DMS53 (cell line): ENCODE measurements at regions not wholly inside any gene's neighbourhood (a gene's known extent, or its start where the extent isn't known, plus 50 kb on each side); places are given as distances from the start of the nearest gene placed in this dataset.

Experiments used
- DNase-seq: peaks from one replicate; lab custom pipeline; 2025; lab: John Stamatoyannopoulos, UW

DNA sequence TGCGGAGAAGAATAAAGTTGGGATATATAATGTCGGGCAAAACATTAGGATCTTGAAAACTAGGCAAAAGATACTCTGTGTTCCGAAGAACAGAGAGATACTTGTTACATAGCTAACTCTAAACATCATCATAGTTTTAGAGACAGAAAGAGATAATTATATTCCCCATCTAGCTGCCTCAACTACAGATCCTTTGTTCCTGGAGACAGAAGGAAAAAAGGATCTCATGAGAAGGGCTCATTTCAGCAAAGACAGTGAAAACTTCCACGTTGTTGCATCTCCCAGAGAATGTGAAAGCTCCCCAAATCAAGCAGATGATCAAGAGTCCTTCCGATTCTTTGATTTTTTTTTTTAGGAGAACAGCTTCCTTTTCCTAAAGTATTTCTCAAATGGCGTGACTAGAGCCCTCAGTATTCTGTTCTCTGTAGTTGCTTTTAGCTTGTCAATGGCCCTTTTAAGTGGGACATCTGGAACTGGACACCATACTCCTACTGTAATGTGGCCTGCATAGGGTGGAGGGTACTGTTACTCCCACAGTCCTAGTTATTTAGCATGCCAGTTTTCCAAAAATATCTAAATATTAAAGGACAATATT is 1048.2 kb downstream of the TTLL7 start:
- no peak for DNase-seq

DNA sequence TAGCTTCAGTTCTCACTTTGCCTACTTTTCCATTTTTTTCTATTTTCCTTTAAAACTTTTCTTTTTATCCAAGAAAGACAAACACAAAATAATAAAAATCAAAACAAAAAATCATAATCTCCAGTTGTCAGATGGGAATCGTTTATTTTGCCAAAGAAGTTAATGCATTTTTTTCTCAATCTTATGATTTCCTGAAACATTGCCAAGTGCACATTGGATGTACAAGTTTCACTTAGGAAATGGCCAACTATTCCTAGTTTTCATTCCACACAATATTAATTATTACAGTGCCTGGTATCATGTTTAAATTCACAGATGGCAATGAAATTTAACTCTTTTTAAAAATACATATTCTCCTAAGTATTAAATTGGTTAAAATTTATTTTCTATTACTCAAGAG is 1050.5 kb downstream of the TTLL7 start:
- DNase-seq = no peak

DNA sequence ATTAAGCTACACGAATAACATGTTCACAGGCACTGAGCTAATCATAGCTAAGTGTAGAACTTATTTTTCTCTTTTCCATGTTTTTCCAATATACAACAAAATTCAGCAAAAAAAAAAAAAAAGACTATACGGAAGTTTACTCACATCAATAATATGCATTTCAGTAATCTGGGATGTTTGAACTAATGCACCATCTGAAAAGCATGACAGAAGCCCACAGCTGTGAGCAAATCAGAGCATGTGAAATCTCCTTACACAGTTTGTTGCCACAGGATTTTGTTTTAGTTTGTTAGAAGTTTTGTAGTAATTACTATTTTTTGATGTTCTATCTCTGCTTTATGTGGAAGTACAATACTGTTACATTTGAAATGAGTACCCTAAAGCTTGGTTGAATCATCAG is 1051.7 kb downstream of the TTLL7 start:
- DNase-seq = no peak

DNA sequence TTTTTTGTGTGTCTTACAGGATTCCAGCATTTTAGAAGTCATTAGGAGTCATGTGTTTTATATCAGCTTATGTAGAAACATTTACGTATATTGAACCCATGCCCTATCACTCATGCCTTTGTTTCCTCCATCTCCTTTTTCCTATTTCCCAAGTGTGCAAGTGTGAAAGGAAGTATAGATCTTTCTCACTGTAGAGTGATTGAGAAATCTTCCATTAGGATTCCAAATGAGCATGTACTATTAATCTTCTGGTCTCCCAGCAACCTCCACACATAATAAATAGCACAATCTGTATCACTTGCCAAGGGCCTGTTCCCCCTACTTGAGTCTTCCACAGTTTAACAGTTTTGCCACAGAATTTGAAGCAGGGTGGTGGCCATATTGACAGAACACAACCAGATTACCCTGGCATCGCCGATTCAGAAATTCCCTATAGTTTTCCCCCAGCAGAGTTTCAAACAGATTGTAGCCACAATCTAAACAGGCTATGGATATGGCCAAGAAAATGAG is 1052.8 kb downstream of the TTLL7 start:
- no peak for DNase-seq

DNA sequence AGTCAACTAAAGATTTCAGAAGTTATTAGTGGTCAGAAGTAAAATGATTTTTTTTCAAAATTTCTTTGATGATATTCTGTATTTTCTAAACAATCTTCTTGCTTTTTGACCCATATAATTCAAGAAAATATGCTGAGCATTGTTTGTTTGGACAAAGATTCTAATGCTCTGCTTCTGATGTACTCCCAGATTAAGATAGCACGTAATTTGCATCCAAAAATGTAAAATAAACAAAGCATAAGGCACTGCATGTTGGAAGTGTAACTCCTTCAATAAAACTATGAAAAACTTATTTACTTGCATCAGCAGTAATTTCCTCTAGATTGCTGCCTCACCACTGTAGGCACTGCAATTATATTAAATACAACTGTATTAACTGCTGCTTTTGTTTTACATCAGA is 1054.1 kb downstream of the TTLL7 start:
- DNase-seq = no peak

DNA sequence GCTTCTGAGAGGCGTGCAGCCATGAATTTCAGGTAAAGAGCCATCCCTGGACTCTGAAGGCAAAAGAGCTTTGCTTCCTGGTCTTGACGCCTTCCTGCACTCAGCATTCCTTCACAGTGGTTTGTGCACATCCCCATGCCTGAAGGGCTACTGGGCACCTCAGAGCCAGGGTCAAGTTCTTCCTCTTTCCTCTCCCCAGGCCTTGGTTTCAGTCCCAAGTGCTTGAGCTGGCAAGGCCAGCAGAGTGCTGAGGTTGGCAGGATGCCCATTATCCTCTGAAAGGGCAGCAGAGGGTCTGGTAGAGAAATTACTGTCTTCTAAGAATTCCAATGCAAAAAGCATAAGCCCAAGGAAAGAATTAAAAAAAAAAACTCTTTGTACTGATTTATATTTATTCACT is 1064.9 kb downstream of the TTLL7 start:
- peak; percentile 56 for DNase-seq

DNA sequence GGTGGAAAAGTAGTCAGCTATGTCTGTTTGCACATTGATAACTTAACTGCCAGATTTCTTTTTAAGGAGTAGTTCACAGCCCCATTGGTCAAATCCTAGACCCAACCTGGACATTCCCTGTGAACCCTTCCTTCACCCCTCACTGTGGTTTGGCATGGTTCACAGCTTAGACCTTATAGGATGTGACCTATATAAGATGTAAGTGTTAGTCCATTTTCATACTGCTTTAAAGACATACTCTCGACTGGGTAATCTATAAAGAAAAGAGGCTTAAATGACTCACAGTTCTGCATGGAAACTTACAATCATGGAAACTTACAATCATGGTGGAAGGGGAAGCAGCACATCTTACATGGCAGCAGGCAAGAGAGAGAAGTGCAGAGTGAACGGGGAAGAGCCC is 1066.2 kb downstream of the TTLL7 start:
- no peak for DNase-seq

DNA sequence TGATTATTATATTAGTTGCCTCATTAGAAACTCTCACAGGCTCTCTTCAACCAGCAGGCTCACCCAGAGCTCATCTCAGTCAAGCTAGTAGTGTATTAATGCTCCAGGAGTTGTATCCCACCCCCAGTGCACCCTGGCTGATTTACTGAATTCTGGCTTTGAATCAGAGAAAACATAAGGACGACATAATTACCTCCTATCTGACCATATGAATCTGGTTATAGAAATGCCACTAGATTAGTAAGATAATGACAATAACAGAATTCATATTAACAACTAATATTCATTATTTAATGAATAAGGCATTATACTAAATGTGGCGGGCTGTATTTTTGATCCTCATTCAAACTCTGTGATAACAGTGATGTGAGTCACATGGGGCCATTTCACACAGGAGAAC is 1066.7 kb downstream of the TTLL7 start:
- DNase-seq = no peak

DNA sequence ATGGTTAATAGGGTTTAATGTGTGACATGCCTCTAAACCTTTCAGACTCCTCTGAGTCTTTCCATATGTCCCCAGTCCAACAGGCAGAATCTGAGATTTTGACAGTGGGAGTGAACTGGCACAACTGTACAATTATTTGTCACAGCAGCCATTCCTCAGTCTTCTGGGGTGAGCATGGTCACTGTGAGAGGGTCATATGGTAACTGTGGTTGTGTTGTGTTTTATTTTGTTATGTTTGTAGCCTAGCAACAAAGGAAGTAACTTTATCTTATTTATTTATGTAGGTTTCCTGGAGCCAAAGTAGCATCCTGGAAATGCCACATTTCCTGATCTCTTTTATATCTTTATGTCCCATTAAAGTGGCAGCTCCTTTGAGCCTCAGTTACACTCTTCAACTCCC is 1067.9 kb downstream of the TTLL7 start:
- DNase-seq = peak; percentile 66

DNA sequence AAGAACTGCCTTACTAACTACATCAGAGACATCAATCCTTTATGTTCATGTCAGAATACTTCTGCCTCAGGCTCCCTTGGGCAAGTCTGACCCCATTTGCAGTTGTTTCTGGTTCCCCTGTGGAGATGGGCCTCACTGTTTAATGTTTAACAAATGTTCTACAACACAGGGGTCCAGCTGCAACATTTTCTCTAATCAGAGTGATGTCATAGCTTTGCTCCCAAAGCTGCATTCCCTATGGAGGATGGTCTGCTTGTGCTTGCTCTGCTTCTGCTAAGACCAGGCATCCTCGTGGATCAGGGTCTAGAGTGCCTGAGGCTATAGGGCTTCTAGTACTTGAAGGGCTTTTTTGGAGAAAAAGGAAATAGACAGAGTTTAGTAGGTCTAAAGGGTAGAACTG is 1071.2 kb downstream of the TTLL7 start:
- peak; percentile 47 for DNase-seq

DNA sequence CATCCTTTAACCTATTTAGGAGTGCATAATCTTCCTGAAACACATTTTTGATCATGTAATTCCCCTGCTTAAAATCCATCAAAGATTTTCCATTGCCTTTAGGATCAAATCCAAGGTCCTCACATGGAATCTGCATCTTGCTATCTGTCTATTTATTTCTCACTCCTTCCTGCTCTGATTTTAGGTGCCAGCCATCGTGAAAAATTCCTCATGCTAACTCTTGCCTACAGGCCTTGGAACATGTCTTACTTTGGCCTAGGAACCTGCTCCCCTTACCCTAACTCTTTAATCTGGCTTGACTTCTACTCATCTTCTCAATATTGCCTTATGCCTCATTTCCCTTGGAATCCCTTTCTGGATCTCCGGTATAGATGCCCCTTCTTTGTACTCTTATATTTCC is 1074.3 kb downstream of the TTLL7 start:
- DNase-seq = no peak

DNA sequence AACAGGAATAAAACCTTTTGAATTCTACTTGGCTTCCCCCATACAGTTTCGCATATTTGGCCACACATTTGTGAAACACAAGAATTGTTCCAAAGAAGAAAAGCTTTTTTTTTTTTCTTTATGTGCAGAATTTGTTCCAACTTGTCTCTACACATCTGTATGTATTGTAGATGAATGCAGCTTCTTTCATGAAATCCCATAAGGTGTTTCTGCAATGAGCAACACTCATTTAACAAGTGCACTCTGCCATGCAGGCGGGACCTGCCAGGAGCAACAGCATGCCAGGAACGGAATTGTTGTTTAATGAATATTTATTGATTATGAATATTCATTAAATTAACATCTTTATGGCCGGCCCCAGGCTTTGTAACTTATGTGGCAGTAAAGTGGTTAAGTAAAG is 1075.0 kb downstream of the TTLL7 start:
- DNase-seq = no peak

DNA sequence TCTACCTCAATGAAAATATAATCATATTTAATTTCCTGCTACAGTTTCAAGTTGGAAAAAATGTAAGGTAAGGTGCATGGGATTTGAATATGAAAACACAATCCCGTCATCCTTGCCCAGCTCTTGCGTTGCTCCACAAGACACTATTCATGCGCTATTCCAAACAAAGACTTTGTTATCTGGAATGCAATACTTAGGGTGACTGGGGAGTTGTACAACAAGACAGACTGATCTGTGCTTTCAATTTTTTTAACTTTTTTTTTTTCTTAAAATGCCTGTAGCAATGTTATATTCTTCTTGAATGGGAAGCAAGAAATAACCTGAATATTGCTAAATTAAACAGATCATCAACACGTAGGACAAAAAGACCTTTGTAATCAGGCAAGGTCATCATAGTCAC is 1077.2 kb downstream of the TTLL7 start:
- DNase-seq = no peak

DNA sequence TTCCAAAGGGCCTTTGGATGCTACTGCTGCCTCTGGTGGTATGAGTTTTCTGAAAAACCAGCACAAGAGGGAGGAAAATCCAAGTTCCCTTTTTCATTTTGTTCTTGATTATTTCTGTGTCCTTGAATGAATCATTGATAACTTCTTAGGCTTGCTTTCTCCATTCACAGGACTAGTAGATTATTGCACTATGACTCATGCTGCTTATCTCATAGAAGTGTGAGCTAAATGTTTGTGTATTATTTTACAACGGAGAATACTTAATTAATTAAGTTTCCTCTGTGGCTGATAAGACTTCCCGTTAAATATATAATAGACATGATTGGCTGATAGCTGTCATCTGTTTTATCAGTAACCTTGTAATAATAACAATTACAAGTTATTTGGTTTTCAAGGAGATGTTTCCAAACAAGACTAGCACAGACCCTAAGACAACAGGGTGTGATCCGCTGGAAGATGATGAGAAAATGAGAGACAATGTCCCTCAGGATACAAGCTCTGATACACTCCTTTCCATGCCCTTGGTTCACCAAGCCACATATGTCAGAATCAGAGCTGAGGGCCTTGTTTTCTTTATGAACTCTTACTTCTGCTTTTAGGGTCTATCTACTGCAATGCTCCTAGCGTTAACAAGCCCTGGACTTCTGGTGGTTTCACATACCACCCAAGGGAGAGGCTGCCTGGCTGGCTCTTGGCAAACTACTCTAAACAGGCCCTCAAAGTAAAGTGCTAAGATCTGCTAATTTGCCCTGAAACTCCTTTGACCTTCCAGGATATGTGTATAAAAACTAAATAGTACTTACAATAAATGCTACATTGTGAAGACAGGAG is 1078.3 kb downstream of the TTLL7 start:
- DNase-seq = peak; percentile 12

DNA sequence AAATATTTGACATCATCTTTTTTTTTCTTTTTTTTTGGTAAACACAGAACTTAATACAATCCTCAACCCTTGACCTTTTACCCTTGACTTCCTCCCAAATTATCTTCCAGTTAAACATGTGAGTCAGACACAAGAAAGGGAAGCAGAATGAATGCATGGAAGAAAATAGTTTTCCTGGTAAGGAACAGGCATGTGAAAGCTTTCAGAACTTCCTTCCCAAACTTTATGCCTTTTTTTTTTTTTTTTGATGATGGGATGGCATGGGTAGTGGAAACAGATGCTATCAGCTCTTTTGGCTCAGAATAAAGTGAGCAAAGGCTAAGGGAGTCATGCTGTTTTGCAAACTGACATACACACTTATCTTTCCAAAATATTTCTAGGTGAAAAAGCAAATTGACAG is 1079.1 kb downstream of the TTLL7 start:
- DNase-seq = no peak

DNA sequence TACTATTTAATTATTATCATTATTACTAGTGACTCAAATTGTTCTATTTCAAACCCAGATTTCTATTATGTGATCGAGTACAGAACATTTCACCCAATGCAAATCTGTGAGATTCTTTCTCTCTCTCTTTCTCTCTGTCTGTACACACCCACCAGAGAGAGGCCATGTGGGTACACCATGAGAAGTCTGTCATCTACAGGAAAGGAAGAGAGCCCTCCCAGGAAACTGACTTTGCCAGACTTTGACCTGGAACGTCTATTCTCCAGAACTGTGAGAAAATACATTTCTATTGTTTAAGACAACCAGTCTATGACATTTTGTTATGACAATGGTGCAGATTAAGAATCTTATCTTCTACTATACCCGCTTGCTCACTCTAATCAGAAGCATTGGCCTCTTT is 1091.6 kb downstream of the TTLL7 start:
- no peak for DNase-seq

DNA sequence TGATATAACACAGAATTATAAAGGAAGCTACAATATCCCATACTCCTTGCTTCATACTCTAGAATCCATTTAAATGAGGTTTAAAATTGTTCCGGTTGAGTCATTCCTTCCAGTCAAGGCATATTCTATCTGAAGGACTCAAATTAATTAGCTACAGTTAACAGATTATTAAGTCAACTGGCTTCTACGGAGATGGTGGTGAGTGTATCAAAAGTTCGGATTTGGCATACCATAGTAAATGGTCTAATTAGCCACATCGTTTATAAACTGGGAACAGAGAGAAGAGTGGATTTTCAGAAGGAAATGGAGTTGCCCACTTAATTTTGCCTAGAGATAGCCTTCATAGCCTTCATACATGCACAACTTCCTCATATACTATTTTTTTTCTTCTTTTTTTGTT is 1095.3 kb downstream of the TTLL7 start:
- DNase-seq = no peak

DNA sequence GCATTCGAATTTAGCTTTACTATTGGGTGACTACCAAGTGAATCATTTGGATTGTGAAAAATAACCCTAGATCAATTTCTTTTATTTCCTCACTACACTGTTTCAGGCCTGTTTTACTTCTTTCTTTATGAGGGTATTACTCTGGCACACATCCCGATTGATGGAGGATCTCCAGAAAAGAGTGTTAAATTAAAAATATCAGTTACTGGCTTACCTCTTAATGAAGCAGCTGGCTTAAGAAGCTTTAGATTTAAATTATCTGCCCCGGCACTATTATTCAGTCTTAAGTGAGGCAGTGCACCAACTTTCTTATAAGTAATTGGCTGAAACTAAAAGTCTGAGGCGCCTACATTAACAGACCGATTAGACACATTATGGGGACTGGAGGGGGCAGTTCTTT is 1097.4 kb downstream of the TTLL7 start:
- DNase-seq = no peak

DNA sequence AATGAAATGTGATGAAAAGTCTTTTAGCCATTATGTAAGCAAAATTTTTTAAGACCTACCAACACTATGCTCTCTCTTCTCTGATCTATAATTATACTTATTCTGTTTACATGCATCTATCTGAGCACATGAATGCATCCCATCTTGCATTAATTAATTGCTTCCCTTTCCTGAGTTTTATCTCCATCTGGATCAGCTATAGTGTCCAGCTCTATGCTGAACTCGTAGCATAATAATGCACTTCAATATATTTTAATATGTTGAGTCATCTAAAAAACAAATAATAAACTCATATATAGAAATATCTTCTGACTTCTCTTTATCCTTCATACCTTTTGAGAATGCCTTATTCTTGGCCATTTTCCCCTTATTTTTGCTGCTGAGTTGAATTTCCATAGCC is 1097.8 kb downstream of the TTLL7 start:
- DNase-seq = no peak

DNA sequence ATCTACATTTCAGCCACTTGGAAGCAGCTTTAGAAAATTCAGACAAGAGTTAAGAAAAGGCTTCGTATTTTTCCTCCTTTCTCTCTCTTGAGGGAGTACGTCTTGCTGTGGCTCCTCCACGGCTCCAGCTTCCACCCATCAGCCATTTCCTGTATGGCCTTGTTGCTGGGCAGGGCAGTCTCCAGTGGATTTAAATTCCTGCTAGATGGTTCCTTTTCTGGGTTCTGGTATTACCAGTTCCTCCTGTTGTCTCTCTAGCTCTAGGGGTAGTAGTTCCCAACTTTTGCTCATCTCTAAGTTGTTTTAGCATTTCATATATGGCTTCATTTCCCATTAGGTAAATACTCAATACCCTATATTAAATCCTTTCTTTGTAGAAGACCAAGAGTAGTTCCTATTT is 1098.3 kb downstream of the ADGRL2 start:
- DNase-seq = no peak

DNA sequence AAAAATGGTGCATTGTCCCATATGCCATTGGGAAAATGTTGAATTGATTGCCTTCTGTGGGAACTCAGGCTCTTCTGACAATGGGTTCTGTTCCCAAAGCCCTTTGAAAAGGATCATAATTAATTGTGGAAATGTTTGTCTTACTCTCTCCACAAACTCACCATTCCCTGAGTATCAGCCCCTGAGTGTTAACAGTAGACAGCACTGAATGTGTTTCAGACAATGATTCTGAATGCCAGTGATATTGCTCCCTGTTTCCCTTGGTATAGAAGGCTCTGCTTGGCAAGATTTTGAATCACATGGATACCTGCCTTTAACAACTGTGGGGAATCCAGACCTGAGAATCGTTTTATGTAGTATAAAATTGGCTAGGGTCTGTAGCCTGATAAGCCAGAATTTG is 1096.8 kb downstream of the ADGRL2 start:
- peak; percentile 9 for DNase-seq

DNA sequence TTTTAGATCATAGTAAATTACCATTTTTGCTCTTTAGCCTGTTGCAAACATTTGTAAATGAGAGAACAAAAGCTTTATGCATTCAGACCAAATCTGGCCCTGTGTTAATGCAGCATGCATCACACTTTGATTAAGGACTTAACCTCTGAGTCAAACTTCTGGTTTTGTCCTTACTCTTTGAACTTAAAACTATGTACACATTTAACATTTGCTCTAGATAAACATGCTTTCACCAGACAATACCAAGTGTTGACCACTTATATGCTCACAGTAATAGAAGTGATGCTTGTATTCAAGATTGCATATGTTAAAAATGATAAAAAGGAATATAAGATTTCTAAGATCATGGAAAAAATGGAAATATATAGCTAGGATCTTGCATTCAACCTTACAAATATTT is 1095.3 kb downstream of the ADGRL2 start:
- peak; percentile 92 for DNase-seq

DNA sequence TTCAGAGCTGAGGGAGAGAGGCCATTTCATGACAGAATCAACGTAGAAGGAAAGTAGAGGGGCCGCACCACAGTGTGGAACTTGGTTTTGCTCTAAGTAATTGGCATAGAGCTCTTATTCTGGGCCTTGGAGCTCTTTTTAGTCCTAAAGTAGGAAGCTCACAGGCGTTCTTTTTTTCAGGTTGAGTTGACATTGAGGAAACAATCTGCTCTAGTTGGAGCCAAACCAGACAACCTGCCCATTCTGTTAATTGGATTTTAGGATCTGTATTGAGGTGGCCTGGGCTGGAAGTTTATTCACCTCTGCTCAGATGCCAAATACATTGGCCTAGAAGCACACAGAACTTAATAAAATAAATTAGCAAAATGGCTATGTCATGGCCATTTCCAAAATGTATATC is 1093.9 kb downstream of the ADGRL2 start:
- DNase-seq = no peak
